HG02610 (cell line): ENCODE measurements at regions not wholly inside any gene's neighbourhood (a gene's known extent, or its start where the extent isn't known, plus 50 kb on each side); places are given as distances from the start of the nearest gene placed in this dataset.

Experiments
- ATAC-seq: cut with Tn5 transposase; IDR thresholded peaks from one replicate; pipeline ENCODE4 v1.9.1; 2021; ENCODE audit warnings: mild to moderate bottlenecking, moderate library complexity; ENCODE audit not compliant: unreplicated experiment

DNA sequence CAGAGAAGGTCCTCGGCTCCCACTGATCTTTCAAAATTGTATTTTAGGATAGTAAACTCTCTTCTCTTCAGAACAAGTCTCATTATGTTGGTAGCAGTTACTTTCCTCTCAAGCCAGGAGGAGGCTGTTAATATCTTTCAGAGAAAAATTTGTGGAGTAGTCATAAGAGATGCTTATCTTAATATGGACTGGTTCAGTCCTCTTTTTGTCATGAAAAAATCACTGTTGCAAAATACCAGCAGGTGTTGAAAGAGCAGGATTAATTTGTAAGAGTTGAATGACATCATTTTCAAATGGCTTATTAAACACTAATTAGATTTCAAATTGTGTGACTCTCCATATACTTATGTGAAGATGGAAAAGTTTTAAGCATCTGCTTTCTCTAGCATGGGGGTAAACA lies 662.5 kb downstream of the POM121L12 start:
- ATAC-seq, result no peak

DNA sequence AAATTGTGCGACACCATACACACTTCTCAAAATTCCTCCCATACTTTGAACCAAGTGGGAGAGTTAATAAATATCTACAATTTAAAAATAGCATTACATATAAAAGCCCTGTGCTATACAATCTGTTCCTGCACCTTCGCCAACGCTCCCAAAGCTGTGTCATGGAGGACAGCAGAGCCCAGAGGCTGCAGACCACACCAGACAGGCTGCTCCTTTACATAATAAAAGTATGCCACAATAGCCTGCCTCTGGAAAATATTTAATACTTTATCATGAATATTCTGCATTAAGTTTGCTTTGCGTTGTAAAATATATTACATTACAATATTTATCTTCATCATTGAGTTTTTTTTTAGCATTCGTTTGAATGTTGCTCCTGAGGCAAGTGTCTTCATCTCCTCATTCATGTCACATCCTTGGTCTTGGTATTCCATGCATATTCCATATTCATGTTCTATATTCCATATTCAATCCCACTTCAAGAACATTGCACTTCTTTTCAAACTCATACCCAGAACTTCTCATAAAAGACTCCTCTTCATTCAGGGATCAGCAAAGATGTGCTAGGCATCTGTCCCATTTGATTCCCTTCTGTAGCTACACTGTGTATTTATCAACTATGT lies 663.9 kb downstream of the POM121L12 start:
- no peak for ATAC-seq

DNA sequence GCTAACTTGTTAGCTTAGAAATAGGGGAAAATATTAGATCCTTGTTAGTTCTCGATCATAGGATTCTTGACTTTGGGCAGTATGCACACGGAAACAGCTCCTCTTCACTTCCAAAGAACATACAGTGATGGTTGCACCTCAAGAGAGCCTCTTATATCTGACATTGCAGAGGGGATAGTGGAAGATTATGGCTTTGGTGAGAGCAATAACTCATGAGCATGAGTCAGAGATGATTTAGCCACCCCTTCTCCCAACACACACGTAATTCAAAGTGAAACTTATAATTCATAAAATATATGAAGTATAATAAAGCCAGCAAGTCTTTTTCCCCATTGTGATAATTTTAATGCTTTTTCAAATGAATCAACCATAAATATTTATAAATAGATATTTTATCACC lies 683.7 kb downstream of the POM121L12 start:
- no peak for ATAC-seq

DNA sequence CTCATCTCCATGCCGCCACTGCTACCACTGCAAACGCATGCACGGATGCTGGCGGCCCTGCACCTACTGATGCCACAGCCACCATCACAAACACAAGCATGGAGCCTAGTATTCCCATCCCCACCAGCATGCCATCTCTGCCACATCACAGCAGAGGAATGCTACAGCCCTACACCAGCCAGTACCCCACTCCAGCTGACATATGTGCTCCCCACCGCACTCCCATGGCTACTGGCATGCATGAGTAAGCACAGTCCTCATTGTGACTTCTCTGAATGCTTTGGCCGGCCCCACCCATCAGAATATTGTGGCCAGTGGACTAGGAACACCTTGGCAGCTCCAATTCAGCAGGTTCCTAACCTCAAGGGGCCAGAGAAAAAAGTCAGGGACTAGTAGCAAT lies 705.5 kb downstream of the POM121L12 start:
- no peak for ATAC-seq

DNA sequence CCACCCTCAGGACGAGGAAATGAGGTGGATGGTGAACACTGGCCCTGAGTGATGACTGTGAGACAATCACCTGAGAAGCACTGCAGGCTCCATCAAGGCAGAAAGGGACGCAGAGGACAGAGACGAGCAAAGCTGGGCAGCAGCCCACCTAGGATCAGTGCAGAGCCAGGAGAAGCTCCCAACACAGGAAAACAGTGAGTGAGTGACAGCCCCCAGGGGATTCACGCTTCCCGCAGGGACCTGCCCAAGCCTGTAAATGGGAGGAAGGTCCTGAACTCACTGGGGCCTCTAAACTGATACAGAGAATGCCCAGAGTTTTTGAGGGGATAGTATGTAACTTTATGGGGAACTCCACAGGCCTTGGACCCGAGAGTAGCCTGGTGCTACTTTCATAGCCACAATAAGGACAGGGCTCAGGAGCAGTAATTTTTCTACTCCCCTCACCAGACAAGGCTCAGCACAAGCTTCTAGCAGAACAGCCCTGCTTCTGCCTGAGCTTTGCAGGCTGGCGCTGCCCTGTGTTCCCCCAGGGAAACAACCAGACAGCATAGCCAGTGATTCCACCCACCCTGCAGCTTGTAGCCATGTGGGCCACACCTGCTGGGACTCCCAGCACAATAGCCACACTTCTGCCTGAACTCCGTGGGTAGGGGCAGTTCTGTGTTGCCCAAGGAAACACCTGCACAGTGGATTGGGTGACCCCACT lies 708.4 kb downstream of the POM121L12 start:
- ATAC-seq, result no peak

DNA sequence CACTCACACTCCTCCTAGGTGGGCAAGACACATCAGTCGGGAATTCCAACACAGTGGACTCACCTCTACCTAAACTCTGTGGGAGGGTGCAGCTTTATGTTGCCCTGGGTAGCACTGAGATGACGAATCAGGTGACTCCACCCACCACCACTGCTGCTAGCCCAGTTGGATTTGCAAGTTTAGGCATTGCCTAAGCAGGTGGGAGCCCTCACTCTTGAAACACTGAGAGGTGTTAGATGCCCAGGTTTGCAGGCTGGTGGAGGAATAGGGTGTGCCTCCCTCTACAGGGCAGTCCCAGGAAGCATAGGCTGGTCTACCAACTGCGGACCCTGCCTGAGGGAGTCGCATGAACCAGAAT lies 708.9 kb downstream of the POM121L12 start:
- no peak for ATAC-seq

DNA sequence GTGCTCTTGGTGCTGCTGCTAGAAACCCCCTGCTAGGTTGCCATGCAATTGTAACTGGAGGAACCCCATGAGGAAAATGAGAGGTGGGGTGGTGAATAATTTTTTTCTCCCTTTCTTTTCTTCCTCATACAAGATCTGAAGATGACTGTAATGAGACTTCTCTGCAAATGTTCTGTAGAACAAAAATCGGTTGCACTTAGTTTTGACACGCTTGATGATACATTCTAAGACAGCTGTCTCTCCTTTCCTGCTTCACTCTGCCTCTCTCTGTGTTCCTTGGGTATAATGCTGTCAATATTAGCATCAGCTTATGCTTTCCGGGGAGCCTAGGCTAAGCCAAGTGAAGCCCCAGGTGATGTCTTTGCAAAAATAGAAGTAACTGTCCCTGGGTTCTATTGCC lies 721.5 kb downstream of the POM121L12 start:
- ATAC-seq, result no peak

DNA sequence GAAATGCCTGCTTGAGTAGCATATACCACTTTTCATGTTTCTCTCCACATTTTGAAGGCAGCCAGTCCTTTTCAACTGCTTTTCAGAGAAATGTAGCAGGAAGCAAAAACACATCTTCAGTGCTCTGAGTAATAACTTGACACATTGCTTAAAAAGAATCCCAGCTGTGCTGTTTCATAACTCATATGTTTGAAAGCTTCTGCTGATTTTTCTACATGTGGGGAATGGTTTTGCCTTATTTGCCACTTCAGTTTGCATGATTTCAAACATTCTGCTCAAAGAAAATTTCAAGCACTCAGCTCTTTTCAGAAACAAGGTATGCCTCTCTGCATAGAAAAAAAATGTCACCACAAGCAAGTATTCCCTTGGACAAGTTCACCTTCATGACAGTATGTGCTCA lies 732.8 kb downstream of the POM121L12 start:
- no peak for ATAC-seq

DNA sequence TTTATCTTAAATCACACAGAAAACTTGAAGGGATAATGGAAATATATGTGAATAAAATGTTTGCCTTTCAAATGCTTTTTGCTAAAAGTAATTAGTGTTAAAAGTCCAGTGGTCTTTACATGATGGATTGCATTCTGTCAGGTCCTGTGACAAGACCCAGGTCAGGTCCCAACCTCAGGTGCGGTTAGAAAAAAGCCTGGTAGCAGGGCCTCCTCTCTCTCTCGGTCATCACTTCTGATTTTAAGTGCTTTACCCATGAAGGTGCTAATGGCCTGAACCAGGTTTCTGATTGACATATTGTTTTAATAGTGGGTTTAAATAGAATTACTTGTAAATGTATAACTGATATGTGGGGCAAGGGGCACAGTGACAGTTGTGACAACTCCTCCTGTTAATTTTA lies 736.3 kb downstream of the POM121L12 start:
- ATAC-seq, result no peak

DNA sequence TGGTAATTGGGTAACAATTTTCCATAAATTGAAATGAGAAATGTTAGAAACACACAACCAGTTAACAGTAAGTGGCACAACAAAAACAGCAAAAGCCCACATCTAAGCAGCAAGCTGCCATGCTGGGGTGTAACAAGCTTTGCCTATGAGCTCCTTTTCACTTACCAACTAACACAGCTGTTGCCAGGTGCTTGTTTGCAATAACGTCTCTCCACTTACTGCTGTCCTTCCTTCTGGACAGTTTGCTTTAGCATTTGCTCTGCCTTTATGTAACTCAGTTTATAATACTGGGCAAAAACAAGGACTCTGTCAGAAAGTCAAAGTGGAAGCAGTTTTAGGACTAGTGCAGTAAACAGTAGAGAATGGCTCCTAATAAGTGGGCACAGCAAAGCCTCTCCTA lies 740.9 kb downstream of the POM121L12 start:
- ATAC-seq, result no peak

DNA sequence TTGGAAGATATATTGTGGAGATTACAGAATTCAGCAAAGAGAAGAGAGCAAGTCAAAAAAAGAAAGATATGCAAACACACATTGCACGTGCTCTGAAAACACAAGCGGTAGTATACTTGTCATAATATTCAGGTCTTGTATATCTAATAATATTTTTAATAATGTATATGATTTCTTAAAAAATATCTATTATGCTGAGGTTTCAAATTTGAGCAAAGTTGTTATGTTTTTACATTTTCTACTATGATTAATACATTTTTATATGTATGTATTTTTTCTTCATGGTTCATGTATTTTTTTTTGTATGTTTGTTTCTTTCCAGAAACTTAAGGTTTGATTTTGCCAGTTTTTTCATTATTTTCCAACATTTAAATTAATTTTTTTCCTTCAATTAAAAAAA lies 752.4 kb upstream of the VSTM2A start:
- ATAC-seq, result no peak

DNA sequence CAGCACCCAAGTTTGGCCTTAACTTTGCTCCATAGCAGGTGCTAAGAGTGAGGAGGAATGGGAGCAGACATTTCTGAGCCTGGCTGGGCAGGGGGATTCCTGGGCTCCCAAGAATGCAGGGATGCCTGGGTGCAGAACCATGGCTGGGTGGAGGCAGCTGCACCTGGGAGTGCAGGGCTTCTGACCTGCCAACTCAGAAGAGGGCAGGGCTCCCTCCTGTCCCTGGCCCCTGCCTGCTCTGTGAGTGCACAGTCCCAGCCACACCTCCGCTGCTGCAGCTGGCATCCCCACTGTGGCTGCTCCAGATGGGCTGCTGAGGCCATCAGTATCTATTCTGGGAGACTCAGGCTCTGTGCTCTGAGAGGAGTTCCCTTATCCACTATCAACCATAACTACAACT lies 747.4 kb upstream of the VSTM2A start:
- no peak for ATAC-seq

DNA sequence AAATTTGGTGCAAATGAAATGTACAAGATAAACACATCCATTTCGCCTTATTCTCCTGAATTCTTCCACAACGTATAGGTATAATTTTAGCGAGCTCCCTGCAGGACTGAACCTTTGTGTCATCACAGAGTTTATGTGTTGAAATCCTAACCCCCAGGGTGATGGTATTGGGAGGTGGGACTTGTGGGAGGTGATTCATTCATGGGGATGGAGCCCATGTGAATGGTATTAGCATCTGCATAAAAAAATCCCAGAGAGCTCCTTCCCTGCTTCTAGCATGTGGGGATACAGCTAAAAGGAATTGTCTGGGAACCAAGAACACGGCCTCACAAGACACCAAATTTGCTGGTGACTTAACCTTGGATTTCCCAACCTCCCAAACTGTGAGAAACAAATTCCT lies 741.4 kb upstream of the VSTM2A start:
- no peak for ATAC-seq

DNA sequence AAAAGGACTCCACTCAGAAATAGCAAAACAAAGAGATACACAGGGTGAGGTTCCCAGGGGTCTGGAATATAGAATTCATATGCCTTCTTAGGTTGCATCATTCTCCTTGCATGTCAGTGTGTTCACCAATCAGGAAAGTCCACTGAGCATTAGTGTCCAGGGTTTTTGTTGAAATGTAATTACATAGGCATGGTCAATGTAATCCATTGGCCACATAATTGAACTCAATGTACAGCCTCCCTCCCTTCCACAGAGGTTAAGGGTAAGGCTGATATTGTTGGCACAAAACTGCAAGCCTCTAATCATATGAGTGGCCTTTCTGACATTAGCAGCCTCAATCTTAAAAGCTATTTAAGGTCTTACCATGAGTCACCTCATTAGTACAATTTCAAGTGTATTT lies 736.1 kb upstream of the VSTM2A start:
- no peak for ATAC-seq

DNA sequence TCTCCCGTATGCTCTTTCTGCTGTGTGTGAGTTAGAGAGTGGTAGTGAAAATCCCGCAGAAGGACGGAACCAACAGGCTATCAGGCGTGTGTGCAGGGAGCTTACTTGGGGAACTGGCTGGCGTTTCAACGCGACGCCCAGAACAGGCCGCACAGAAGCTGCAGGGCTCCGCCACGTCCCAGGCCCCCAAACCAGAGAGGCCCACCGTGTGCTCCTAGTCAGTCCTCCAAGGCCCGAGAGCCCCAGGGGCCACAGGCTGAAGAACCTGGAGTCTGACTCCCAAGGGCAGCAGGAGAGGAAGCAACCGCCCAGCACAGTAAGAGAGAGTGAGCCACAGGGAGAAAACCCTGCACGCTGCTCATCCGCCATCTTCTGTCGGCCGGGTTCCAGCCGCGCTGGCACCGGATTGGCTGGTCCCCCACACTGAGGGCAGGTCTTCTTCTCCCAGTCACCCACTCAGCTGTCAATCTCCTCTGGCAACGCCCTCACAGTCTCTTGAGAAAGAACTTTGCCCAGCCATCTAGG lies 730.6 kb upstream of the VSTM2A start:
- ATAC-seq, result no peak

DNA sequence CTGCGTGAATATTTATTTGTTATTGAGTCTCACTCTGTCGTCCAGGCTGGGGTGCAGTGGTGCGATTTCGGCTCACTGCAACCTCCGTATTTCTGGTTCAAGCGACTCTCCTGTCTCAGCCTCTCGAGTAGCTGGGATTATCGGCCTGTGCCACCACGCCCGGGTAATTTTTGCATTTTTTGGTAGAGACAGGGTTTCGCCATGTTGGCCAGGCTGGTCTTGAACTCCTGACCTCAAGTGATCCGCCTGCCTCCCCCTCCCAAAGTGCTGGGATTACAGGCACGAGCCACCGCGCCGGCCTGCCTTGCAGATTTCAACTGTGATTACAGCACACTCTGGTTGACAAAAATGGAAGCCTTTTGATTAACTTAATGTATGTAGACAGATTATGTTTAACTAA lies 730.0 kb upstream of the VSTM2A start:
- ATAC-seq, result no peak

DNA sequence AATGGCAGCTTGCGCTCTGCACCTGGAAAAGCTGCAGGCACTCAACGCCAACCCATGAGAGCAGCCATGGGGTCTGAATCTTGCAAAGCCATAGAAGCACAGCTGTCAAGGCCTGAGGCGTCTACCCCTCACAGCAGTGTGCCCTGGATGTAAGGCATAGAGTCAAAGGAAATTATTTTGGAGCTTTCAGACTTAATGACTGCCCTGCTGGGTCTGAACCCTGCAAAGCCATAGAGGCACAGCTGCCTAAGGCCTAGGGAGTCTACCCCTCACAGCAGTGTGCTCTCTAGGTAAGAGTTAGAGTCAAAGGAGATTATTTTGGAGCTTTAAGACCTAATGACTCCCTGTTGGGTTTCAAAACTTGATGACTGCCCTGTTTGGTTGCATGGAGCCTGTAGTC lies 706.9 kb upstream of the VSTM2A start:
- no peak for ATAC-seq

DNA sequence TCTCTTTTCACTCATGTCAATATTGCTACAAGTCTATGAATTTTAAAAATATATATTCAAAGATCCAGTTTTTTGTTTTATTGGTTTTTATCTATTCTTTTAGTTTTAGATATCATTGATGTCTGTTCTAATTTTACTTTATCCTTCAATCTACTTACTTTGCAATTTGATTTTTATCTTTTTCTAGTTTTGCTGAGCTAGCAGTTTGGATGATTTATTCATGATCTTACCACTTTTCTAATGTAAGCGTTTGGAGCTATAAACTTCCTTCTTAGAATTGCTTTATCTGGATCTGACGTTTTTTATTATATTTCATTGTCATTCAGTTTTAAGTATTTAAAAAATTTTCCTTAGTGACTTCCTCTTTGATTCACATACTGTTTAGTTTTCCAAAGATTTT lies 664.5 kb upstream of the VSTM2A start:
- no peak for ATAC-seq

DNA sequence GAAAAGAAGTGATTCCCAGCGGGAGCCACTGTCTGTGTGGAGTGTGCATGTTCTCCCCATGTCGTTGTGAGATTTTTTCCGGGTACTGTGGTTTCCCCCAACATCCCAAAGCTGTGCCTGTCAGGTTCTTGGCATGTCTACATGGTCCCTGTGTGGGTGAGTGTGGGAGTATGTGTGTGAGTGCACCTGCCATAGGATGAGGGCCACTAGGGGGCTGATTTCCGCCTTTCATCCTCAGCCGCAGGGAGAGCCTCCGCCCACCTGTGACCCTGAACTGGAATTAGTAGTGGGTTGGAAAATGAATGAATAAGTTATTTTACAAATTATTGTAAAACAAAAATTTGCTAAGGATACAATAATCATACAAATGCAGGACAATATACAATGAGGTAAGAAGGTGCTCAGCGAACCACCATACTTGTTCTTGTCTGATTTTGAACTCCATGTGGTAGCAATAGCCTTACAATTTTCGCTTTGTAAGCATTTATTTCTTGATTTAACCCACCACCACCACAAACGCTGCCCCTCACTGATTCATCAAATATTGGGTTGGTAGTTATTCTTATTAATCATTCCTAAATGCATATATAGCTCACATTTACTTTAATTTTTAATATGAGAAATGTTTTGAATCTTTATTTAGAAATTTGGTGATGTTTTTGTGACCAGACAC lies 641.2 kb upstream of the VSTM2A start:
- ATAC-seq, result no peak

DNA sequence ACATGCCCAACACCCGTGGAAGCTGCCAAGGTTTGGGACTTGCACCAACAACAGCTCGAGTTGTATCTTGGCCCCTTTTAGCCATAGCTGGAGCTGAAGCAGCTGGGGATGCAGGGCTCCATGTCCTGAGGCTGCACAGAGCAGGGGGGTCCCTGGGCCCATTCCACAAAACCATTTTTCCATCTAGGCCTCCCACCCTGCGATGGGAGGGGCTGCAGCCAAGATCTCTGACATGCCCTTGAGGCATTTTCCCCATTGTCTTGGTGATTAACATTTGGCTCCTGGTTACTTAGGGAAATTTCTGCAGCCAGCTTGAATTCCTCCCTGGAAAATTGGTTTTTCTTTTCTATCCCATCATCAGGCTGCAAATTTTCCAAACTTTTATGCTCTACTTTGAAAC lies 637.8 kb upstream of the VSTM2A start:
- no peak for ATAC-seq

DNA sequence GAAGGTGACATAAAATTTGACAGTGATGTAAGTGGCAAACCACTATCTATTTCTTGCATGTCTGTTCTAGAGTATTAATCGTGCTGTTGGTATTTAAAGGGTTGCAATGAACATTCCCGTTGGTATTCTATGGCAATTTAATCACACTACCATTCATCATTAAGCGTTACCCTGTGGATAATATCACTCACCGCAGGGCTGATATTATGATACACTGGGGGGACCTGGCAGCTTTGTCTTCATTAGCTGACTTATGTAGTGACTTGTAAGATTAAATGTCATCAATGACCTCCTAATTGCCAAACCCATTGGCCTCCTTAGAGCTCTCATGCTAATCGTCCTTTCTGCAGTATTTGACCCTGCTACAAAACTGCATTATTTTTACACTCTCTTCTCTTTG lies 624.5 kb upstream of the VSTM2A start:
- no peak for ATAC-seq

DNA sequence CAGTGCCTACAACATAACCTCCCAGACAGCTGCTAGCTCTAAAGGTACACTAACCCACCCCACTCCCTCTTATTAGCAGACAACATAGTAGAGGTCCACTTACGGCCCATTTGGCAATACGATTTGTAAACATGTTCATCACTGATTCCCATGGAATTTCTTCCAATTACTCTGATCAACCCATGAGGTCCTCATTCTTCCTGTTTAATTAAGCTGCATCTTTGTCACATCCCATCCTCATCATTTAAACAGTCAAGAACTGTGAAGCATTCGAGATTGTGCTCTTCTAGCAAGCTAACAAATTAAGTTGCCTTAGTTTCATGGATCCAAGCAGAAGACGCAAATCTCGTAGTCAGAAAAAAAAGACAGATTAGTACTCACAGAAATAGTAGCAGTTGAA lies 622.2 kb upstream of the VSTM2A start:
- no peak for ATAC-seq
